Activated T-helper 17 cell treated with anti-CD3 and anti-CD28 coated beads, Interleukin-2, amount 50 U/mL, for 72 hours (primary cell): ENCODE measurements at regions not wholly inside any gene's neighbourhood (a gene's known extent, or its start where the extent isn't known, plus 50 kb on each side); places are given as distances from the start of the nearest gene placed in this dataset.
"Not testable (repeated sequence)": the region's sequence is repeated elsewhere in the genome, so short reads cannot be mapped to it uniquely, and the experiment has no call there.

ENCODE experiments used
- ATAC-seq: fragments of 150-1000 bp; cut with Tn5 transposase; replicated peaks from 2 replicates; pipeline ENCODE4 v1.10.0; 2021; ENCODE audit warnings: mild to moderate bottlenecking, moderate library complexity
- H3K27ac Mint-ChIP-seq: one replicate; pipeline ENCODE4 v1.8.0; 2022; ENCODE audit warnings: mixed read lengths
- H3K27me3 Mint-ChIP-seq: one replicate; pipeline ENCODE4 v1.8.0; 2022; ENCODE audit warnings: mixed read lengths
- H3K36me3 Mint-ChIP-seq: one replicate; pipeline ENCODE4 v1.8.0; 2022; ENCODE audit warnings: low read depth, mild to moderate bottlenecking, mixed read lengths
- H3K4me1 Mint-ChIP-seq: one replicate; pipeline ENCODE4 v1.8.0; 2022; ENCODE audit warnings: mixed read lengths
- H3K4me3 Mint-ChIP-seq: one replicate; pipeline ENCODE4 v1.8.0; 2022; ENCODE audit warnings: mild to moderate bottlenecking, mixed read lengths
- H3K9me3 Mint-ChIP-seq: one replicate; pipeline ENCODE4 v1.8.0; 2022; ENCODE audit warnings: mixed read lengths

DNA sequence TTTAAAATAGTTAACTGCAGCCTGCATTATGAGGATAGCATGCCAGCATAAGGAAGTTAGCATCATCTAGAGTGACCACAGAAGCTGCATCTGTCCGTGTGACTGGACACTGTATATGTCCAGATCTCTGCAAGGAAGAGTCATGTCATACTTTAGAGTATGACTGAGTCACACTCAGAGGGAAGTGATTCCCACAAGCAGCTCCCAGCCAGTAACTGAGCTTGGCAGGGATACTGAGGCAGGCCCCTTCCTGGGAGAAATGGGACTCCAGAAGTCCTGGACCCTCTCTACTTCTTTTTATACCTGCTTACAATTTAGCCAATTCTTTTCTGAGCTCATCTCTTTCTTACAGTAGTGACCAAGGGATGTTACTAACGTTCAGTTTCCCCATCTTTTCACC, 2975.9 kb downstream of the RPIA start:
- not testable (repeated sequence) for H3K4me1 Mint-ChIP-seq, H3K9me3 Mint-ChIP-seq, H3K4me3 Mint-ChIP-seq, H3K27me3 Mint-ChIP-seq, H3K27ac Mint-ChIP-seq, ATAC-seq, H3K36me3 Mint-ChIP-seq

DNA sequence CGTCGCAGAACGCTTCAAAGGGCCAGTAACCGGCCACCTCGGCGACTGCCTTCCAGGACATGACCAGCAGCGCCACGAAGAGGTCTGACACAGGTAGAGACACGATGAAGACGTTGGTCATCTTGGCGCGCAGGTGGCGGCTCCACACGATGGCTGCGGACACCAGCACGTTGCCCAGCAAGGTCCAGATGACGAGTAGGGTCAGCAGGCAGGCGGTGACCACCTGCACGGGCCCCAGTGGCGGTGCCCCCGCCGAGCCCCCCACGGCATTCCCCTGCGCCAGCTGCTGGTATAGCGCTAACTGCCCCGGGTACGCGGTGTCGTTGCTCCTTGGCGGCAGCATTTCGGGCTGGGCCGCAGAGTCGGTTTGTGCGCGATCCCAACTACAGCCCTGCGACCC, 2994.1 kb downstream of the RPIA start:
- ATAC-seq, H3K4me3 Mint-ChIP-seq, H3K36me3 Mint-ChIP-seq, H3K27ac Mint-ChIP-seq, H3K4me1 Mint-ChIP-seq, H3K9me3 Mint-ChIP-seq, H3K27me3 Mint-ChIP-seq: not testable (repeated sequence)

DNA sequence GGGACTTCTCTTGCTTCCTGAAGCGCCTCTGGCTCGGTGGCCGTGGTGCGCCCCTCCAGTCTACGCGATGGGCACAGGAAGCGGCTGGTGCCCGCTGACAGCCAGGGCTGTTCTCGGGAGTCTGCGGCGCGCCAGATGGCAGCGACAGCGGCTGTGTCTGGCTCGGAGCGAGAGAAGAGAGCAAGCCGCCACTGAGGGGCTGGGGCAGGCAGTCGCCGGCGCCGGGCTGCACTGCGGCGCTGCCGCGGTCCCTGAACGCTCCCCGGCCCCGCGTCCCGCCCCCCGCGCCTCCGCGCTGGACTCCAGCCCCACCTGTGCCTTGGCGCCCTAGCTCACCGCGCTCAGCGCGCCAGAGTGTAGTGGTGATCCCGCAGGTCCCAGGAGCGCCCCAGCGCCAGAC, 2994.6 kb downstream of the RPIA start:
- not testable (repeated sequence) for ATAC-seq, H3K36me3 Mint-ChIP-seq, H3K27me3 Mint-ChIP-seq, H3K9me3 Mint-ChIP-seq, H3K27ac Mint-ChIP-seq, H3K4me1 Mint-ChIP-seq, H3K4me3 Mint-ChIP-seq
